ENCODE measurements at regions not wholly inside any gene's neighbourhood (a gene's known extent, or its start where the extent isn't known, plus 50 kb on each side); places are given as distances from the start of the nearest gene placed in this dataset.

- no peak for DNase-seq
Measured at GRCh38 chr1:221638595-221638994, 103.3 kb downstream of the DUSP10 start.

- no peak for DNase-seq
Measured at GRCh38 chr1:221641811-221642210, 100.1 kb downstream of the DUSP10 start.

- no peak for DNase-seq
Measured at GRCh38 chr1:221643404-221644144, 98.3 kb downstream of the DUSP10 start.

GRCh38 chr1:221644145-221644448, 97.8 kb downstream of the DUSP10 start:
- no peak for DNase-seq

- no peak for DNase-seq
Measured at GRCh38 chr1:221644663-221645258, 97.1 kb downstream of the DUSP10 start.

- no peak for DNase-seq
Measured at GRCh38 chr1:221648201-221648600, 93.7 kb downstream of the DUSP10 start.
